RWPE2 (cell line): ENCODE measurements at regions not wholly inside any gene's neighbourhood (a gene's known extent, or its start where the extent isn't known, plus 50 kb on each side); places are given as distances from the start of the nearest gene placed in this dataset.

Experiments used
- ATAC-seq: fragments of 200-7000 bp; cut with Tn5 transposase; 3 replicates; pipeline ENCODE4 v1.9.1; 2021; ENCODE audit warnings: low read depth
- DNase-seq: peaks from one replicate; pipeline ENCODE4 v3.0.0-alpha.2; 2020; ENCODE audit warnings: low spot score
- H3K27ac ChIP-seq: fragments of 450-650 bp; 2 replicates; pipeline ENCODE4 v1.5.1; 2017; ENCODE audit warnings: mild to moderate bottlenecking; ENCODE audit not compliant: poor library complexity, severe bottlenecking
- H3K27me3 ChIP-seq: fragments of 250-450 bp; sonication (Bioruptor Pico); 2 replicates; pipeline ENCODE4 v1.5.1; 2021; ENCODE audit warnings: mild to moderate bottlenecking, moderate library complexity; ENCODE audit not compliant: insufficient read depth, poor library complexity, severe bottlenecking
- H3K36me3 ChIP-seq: fragments of 250-450 bp; sonication (Bioruptor Pico); 2 replicates; pipeline ENCODE4 v1.5.1; 2020; ENCODE audit warnings: low read depth, mild to moderate bottlenecking, moderate library complexity
- H3K4me1 ChIP-seq: fragments of 250-450 bp; sonication (Bioruptor Pico); 2 replicates; pipeline ENCODE4 v1.5.1; 2021; ENCODE audit warnings: mild to moderate bottlenecking, moderate library complexity; ENCODE audit not compliant: insufficient read depth, poor library complexity, severe bottlenecking
- H3K4me3 ChIP-seq: fragments of 250-450 bp; sonication (Bioruptor Pico); 2 replicates; pipeline ENCODE4 v1.5.1; 2021; ENCODE audit warnings: mild to moderate bottlenecking, moderate library complexity; ENCODE audit not compliant: severe bottlenecking
- H3K9me3 ChIP-seq: fragments of 250-450 bp; sonication (Bioruptor Pico); 2 replicates; pipeline ENCODE4 v1.5.1; 2021; ENCODE audit warnings: mild to moderate bottlenecking, moderate library complexity; ENCODE audit not compliant: severe bottlenecking
- CTCF ChIP-seq: fragments of 450-650 bp; IDR thresholded peaks from one replicate; pipeline ENCODE4 v1.5.1; 2017; ENCODE audit warnings: mild to moderate bottlenecking, moderate library complexity; ENCODE audit not compliant: poor library complexity, severe bottlenecking

GRCh38 chr10:124279298-124279697 is 139.4 kb downstream of the OAT start:
- H3K27me3 ChIP-seq: no peaks in the 10 kb centered on the region
- DNase-seq (no peak), ATAC-seq (no peak)
- no peaks in the 10 kb centered on the region for H3K4me1 ChIP-seq
- no peaks in the 10 kb centered on the region for H3K9me3 ChIP-seq
- no peak overlapping the region for H3K4me3 ChIP-seq
- no peaks in the 10 kb centered on the region for H3K36me3 ChIP-seq
- TF ChIP-seq CTCF: no peak
- no peak overlapping the region for H3K27ac ChIP-seq

GRCh38 chr10:124278356-124278755 is 140.4 kb downstream of the OAT start:
- DNase-seq: peak; percentile 15
- no peak for TF ChIP-seq CTCF

GRCh38 chr10:124273141-124273540 is 145.6 kb downstream of the OAT start:
- Histone ChIP-seq H3K4me3 (no peak overlapping the region), H3K27me3 (no peaks in the 10 kb centered on the region), H3K4me1 (no peaks in the 10 kb centered on the region), H3K36me3 (no peaks in the 10 kb centered on the region), H3K9me3 (no peaks in the 10 kb centered on the region), H3K27ac (no peak overlapping the region)
- TF ChIP-seq CTCF: no peak
- DNase-seq (no peak), ATAC-seq (no peak)

More at GRCh38 chr10:124278356-124278755, 140.4 kb downstream of the OAT start:
- no peak overlapping the region for H3K27ac ChIP-seq
- no peaks in the 10 kb centered on the region for H3K27me3 ChIP-seq
- H3K9me3 ChIP-seq: no peaks in the 10 kb centered on the region
- no peak for ATAC-seq
- H3K4me1 ChIP-seq: no peaks in the 10 kb centered on the region
- no peaks in the 10 kb centered on the region for H3K36me3 ChIP-seq
- H3K4me3 ChIP-seq: no peak overlapping the region

GRCh38 chr10:124271676-124272075 is 147.0 kb downstream of the OAT start:
- DNase-seq (peak; percentile 18), ATAC-seq (no peak)
- Histone ChIP-seq H3K27me3 (no peaks in the 10 kb centered on the region), H3K4me3 (no peak overlapping the region), H3K36me3 (no peaks in the 10 kb centered on the region), H3K9me3 (no peaks in the 10 kb centered on the region), H3K4me1 (no peaks in the 10 kb centered on the region), H3K27ac (no peak overlapping the region)
- TF ChIP-seq CTCF: no peak

- Histone ChIP-seq H3K27me3 (no peaks in the 10 kb centered on the region), H3K9me3 (no peaks in the 10 kb centered on the region), H3K27ac (no peak overlapping the region), H3K36me3 (no peaks in the 10 kb centered on the region), H3K4me1 (no peaks in the 10 kb centered on the region), H3K4me3 (no peak overlapping the region)
- no peak for TF ChIP-seq CTCF
- no peak for ATAC-seq
- peak; percentile 9 for DNase-seq
These were observed 148.0 kb downstream of the OAT start for GRCh38 chr10:124270530-124271327.
